GM19372 (cell line): ENCODE measurements at regions not wholly inside any gene's neighbourhood (a gene's known extent, or its start where the extent isn't known, plus 50 kb on each side); places are given as distances from the start of the nearest gene placed in this dataset.
"Not testable (repeated sequence)": the region's sequence is repeated elsewhere in the genome, so short reads cannot be mapped to it uniquely, and the experiment has no call there.

Experiments
- ATAC-seq: cut with Tn5 transposase; IDR thresholded peaks from one replicate; pipeline ENCODE4 v1.9.1; 2021; ENCODE audit warnings: mild to moderate bottlenecking, low read depth, moderate library complexity; ENCODE audit not compliant: unreplicated experiment

DNA sequence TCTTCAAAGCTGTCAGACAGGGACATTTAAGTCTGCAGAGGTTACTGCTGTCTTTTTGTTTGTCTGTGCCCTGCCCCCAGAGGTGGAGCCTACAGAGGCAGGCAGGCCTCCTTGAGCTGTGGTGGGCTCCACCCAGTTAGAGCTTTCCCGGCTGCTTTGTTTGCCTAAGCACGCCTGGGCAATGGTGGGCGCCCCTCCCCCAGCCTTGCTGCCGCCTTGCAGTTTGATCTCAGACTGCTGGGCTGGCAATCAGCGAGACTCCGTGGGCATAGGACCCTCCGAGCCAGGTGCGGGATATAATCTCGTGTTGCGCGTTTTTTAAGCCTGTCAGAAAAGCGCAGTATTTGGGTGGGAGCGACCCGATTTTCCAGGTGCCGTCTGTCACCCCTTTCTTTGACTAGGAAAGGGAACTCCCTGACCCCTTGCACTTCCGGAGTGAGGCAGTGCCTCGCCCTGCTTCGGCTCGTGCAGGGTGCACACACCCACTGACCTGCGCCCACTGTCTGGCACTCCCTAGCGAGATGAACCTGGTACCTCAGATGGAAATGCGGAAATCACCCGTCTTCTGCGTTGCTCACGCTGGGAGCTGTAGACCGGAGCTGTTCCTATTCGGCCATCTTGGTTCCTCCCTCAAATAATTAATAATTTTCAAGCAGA lies 1131.5 kb upstream of the ADGRL4 start:
- not testable (repeated sequence) for ATAC-seq

DNA sequence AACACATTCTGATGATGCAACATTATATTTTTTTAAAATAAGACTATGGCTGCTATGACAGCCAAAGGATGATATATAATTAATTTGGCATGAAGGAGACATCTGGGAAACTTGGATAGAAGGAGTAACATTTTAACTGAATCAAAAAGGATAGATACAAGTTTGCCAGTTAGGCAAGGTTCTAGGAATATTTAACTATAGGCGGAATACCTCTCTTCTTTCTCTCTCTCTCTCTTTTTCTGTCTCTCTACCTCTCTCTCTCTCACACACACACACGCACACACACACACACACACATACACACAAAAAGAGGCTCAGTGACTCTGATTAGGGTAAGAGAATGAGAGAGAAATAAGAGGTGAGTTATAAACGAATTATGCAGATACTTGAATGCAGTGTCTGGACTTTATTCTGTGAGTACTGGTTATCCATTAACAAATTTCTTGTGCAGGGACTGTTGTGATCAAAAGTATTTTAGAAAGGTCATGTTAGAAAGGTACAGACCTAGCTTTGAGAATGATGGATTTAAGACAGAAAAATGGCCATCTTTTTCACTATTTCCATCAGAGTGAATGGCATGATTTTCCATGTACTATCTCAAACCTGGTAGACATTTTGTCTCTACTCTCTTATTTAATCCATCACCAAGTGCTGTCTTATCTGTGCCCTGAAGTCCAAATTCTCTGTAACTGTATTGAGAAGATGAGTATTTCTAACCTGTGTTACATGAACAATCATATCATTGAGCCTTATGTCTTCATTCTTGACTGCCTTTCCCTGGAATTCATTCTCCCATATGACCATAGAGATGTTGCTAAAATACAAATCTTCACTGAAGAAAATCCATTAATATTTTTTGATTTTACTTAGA lies 1106.9 kb upstream of the ADGRL4 start:
- ATAC-seq, result no peak

DNA sequence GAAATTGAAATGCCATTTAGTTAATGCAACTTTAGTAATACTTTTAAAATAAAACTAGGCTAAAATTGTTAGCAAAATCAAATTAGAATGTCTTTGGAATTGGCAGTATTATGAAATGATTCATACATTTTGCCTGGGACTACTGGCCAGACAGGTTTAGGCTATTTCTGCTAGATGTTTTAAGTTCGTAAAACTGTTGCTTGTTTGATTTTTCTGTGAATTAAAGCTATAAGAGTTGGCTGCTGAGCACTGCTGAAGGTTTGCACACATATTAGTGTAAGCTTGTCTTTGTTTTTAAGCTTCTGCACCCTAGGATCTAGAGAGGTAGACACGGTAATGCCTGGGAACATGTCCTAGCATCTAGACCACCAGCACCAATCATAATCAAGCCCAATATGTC lies 1094.6 kb upstream of the ADGRL4 start:
- ATAC-seq, result no peak

DNA sequence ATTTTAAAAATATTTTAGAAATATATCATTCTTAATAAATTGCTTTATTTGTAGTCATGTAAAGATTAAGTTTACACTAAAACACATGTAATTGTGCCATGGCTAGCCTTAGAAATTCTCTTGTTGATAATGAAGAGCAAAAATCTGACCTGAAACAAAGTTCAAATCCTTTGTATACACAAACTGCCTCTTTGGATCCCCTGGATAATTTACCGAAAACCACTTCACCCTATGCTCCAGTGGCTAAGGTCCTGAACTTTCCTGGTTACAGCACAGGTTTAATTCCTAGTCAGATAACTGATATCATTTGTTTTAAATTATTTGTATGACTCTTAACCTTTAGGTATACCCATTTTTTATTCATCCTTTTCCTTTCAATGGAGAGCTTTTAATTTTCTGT lies 1093.2 kb upstream of the ADGRL4 start:
- ATAC-seq, result no peak

DNA sequence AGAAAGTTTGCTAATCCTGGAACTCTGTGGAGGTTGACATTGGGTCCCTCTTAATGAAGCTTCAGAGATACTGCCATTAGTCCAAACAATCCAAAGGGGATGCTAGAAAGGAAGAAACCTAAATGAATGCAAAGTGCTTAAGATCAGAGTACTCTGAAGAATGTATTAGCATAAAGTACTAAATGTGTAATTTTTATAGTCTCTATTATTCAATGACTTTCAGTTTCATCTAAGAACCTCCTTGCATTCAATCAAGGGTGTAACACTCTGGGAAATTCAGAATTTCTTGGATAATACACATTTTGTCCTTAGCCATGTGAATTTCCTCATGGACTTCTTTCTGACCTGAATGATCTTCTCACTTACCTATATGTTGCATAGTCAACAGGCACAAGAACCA lies 1078.5 kb upstream of the ADGRL4 start:
- no peak for ATAC-seq

DNA sequence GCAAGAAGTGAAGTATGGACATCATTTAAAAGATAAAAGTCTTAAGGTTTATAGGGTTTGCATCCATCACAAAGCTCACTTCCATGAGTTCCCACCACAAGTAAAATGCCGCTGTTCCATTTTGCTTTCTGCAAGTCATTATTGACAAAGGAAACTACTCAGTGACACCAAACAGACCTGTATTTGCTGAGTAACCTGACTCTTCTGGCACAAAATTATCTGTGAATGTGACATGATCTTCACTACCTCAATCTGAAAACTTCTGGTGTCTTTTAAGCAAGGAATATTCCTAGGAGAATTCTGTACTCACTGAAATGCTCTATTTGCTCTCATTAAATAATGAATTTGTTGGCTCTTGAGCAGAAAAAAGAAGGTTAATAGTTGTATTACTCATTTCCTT lies 1077.4 kb upstream of the ADGRL4 start:
- ATAC-seq, result no peak

DNA sequence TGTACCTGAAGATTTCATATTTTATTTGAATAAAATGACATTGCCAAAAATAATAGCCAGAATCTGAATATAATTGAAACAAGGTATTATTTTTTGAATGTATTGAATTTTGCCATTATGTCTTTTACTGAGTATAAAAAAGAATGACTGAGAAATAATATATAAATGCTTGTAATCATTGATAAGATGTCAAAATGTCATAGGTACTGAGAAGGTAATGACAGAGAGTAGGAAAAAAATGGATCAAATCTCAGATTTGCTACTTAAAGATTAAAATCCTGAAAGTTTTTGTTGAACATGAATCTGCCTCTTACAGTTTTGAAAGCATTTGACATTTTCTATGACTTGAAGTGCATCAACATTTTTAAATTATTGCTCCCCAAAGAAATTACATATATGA lies 1069.9 kb upstream of the ADGRL4 start:
- no peak for ATAC-seq

DNA sequence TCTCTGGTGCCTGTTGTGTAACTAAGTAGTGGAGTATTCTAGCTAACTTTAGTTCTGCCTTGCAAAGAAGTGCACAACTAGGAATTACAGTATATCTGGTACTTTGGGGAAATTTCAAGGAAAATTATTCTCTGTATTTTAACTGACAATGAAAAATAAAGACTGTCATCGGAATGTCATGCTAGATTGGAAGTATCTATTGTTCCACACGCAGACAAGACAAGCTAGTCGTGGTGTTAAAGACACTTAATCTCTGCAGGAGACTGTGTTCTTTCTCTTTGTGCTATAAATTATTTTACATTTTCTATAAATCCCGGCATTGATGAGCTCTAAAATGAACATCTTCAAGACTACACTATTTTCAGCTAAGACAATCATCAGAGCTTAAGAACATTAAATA lies 1068.8 kb upstream of the ADGRL4 start:
- ATAC-seq, result no peak

DNA sequence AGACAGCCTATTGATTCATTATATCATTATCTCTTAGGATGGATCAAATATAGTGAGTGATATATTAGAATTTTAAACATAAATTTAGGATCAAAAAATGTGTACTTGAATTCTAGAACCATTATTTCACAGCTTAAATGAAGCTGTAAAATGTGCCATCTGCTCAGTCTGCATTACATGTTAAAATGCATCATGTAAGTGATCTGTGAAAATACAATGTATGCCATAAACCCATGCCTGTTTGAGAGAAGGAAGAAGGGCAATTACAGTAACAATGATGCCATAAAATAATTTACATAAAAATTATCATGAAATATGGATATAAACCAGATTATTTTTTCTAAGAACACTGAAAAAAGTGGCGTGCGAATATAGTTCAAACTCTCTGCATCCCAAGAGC lies 1066.0 kb upstream of the ADGRL4 start:
- no peak for ATAC-seq

DNA sequence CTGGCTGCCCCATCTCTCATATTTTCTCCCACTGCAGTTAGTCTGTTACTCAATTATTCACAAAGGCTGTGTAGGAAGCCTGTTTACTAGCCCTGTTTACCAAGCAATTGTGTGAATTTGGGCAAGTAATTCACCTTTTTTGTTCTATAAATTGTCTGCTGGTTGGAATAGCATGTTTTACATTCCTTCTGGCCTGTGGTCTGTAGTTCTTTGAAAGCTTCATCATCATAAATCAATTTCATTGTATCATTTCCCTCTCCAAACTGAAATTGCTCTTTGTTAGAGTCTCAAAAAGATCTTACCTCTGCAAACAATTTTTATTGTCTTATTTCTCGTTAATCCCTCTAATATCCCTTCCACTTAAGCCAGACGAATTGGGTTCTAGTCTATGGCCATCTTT lies 1059.5 kb upstream of the ADGRL4 start:
- ATAC-seq, result no peak

DNA sequence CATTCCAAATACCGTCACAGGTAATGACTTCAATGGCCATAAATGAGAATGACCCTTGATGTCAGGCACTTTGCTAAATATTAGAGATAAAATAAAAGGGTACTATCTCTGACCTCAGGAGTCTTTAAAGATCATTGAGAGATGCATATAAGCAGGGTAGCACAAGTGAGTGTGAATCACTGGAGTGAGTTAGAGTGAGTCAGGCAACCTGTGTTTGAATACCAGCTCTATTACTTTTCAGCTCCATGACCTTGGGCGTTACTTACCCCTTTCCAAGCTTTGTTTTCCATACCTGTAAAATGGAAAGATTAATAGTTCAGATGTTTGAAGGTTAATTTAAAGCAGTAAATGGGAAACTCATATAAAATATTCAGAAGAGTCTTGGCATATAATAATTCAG lies 1058.0 kb upstream of the ADGRL4 start:
- no peak for ATAC-seq

DNA sequence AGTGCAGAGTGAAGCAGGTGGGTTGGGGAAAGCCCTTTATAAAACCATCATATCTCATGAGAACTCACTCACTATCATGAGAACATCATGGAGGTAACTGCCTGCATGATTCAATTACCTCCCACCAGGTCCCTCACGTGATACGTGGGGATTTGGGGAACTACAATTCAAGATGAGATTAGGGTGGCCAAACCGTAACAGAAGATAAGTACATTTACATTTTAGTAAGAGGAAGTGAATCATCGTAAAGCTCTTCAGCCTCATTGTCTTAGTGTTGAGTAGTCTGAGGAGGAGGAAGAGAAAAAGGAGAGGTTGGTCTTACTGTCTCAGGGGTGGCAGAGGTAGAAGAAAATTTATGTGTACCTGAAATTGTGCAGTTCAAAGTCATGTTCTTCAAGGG lies 1053.4 kb upstream of the ADGRL4 start:
- ATAC-seq, result no peak

DNA sequence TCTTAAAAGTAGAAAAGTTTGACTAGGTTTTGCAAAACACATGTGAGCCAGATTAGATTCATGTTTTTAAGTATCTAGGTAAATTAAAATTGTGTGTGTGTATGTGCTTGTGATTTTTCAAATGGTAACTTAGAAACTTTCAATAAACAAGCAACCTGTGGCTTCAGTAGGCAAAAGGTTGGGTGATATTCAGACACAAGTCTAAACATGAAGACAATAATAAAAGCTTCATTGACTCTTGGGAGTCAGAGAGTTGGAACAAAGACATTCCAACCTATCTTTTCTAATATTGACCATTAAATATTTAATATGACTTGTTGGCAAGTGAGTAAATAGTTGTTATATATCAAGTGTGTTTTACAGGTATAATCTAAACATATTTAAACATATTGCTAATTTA lies 1049.6 kb upstream of the ADGRL4 start:
- ATAC-seq, result no peak

DNA sequence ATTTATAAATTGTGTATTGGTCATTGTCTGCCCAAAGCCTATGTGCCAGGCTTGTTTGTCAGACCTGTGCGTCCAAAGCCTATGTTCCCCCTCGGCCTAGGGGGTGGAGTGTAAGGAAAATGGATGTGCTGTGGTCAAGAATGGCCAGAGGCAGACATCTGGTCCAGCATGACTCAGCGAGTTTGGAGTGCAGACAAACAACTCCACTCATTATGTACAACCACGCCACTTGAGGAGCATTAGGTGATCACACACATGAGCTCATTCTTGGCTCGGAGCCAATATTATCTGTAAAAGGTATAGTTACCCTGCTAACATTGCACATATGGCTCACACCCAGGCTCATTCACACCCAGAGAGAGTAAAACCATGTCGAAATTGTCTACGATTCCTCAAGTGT lies 1047.6 kb upstream of the ADGRL4 start:
- ATAC-seq, result no peak

DNA sequence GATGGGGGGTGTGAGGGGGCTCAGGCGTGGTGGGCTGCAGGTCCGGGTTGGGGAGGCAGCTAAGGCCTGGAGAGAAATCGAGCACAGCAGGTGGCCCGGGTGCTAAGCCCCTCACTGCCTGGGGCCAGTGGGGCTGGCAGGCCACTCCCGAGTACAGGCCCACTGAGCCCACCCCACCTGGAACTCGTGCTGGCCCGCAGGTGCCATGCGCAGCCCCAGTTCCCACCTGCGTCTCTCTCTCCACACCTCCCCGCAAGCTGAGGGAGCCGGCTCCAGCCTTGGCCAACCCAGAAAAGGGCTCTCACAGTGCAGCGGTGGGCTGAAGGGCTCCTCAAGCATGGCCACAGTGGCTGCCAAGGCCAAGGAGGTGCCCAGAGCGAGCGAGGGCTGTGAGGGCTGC lies 1047.1 kb upstream of the ADGRL4 start:
- ATAC-seq, result no peak

DNA sequence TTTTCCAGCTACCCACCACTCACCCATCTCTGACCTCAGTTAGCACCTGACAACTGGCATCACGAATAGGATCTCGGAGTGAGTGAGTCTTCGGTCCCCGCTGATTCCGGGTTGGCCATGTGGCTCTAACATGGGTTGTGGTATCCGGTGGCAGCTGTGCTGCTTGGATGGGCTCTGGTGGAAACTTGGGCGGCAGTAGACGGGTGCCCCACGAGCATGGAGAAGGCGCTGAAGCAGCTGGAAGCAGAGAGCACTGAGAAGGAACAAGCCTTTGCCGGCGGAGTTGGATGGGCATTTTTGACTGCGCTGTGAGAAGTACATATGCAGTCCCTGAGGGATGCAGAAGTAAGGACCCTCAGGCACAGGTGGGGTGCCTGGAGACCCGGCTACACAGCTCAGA lies 1044.0 kb upstream of the ADGRL4 start:
- no peak for ATAC-seq

DNA sequence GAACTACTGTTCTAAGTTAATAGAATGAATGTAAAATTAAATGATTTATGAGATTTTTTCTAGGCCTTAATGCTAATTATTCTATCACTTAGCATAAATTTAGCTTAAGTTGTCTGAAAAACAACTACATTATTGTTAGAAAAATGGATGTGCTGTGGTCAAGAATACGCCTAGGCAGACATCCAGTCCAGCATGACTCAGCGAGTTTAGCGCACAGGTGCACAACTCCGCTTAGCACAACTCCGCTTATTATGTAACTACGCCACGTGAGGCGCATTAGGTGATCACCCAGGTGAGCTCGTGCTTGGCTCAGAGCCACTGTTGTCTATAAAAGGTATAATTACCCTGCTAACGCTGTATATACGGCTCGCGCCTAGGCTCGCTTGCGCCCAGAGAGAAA lies 1043.6 kb upstream of the ADGRL4 start:
- ATAC-seq, result no peak

DNA sequence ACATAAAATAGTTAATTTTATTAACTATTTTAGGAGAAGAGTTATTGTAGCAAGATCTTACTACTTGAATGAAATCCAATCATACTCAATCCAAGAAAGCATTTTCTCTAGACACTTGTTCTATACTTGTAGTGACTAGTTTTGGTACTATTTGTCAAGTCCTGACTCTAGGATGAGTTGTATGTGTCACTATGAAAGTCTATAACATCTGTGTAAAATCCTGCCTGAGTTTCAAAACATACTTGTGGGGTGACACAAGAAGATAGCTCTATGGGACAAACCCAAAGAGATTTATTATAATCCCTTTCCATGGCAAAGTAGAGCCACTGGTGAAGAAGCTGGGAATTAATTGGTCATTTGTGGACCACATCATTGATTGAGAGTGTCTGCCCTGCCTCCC lies 1042.2 kb upstream of the ADGRL4 start:
- ATAC-seq, result no peak

DNA sequence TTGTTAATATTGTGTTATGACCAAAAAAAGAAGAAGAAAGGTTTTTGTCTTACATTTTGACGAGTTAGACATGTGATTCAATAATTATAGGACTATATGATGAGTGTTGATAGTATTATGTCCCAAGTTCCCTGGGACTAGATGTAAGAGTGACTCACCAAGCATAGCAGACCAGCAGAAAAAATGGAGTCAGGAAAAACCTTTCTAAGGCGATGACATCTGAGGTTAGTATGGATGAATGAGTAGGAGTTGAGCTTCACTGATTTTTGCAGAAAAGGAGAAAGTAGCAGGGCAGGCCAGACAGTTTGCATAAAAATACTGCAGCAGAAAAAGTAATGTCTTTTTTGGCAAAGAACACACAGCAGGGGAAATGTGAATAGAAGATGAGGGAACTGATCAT lies 1041.3 kb upstream of the ADGRL4 start:
- ATAC-seq, result no peak

DNA sequence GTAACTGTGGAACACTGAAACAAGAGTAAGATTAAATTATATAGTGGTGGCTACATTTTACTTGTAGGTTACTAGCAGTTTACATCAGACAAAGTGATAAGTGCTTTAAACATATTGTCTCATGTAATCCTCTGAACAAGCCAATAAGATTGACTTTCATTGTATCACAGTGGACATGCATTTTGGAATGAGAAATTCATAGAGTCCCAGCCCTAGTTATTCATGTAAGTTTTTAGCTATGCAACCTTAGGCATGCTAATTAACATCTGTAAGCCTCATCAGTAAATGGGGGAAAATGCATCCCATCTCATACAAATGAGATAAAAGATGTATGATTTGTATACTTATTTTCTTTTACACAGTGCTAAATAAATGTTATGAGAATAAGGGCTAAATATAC lies 1038.1 kb upstream of the ADGRL4 start:
- no peak for ATAC-seq

DNA sequence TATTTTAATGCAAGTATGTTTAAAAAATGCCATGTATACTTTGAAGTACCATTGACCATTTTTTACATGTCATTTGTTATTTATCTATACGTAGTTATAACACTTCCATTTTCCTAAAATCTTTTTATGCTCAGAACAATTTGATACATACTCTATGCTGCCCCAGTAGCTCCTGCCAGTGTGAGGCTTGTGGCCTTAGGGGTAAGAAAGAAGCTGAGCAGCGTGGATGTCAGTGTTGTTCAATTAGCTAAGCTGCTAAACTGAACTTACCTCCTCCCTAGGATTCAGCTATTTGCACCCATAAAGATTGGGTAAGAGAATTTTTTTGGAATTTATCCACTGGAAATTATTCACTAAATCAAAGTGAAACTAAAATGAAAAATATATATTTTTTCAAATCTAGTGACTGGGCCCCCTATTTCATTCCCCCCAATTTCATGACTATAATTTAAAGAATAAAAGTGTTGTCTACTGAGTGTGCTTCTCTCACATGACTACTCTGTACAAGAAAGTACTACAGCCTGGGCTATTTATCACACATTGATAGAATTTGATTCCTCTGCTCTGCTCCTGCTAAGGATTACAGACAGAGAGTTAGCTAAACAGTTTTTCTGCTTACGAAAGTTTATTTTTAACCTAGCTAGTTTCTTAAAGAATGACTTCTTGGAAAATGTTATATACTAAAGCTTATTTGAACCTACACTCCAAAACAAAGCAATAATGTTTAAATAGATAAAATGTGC lies 1030.3 kb upstream of the ADGRL4 start:
- ATAC-seq, result no peak

DNA sequence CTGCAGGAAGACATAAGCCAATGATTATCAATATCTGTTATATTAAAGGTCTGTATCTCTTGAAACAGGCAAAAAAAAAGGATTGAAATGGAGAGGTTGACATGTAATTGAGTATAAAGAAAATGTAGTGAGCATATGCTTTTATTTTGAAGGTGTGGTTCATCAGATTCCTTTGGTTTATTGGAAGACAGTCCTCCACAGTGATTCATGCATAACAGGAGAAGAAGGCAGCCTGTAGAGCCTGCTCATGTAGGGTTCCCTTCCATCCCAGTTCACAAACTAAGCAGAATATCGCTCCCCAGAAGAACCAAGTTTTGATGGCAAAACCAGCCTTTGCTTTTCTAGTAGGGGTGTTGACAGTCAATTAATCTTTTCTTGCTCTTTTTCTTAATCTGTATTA lies 1016.8 kb upstream of the ADGRL4 start:
- ATAC-seq, result no peak
